H9 (cell line): ENCODE measurements at regions not wholly inside any gene's neighbourhood (a gene's known extent, or its start where the extent isn't known, plus 50 kb on each side); places are given as distances from the start of the nearest gene placed in this dataset.

Source experiments
- DNase-seq: peaks from one replicate; pipeline ENCODE4 v3.0.0-alpha.2; 2017
- H2AFZ ChIP-seq: one replicate; pipeline ENCODE4 v1.6.1; 2013; ENCODE audit warnings: mild to moderate bottlenecking, low read length, control low read depth, moderate library complexity
- H2AK5ac ChIP-seq: 2 replicates; pipeline ENCODE4 v1.6.1; 2013; ENCODE audit warnings: low read length, control low read depth, mixed read lengths; ENCODE audit not compliant: insufficient read length
- H2BK120ac ChIP-seq: one replicate; pipeline ENCODE4 v1.6.1; 2013; ENCODE audit warnings: low read depth, mild to moderate bottlenecking, low read length, control low read depth, inconsistent platforms; ENCODE audit not compliant: poor library complexity, severe bottlenecking
- H2BK12ac ChIP-seq: 2 replicates; pipeline ENCODE4 v1.6.1; 2013; ENCODE audit warnings: low read length, control low read depth, mixed read lengths, low read depth; ENCODE audit not compliant: insufficient read length
- H2BK15ac ChIP-seq: 2 replicates; pipeline ENCODE4 v1.6.1; 2013; ENCODE audit warnings: low read depth, low read length, control low read depth
- H2BK20ac ChIP-seq: one replicate; pipeline ENCODE4 v1.6.1; 2013; ENCODE audit warnings: low read depth, mild to moderate bottlenecking, low read length, control low read depth, inconsistent platforms; ENCODE audit not compliant: poor library complexity, severe bottlenecking
- H2BK5ac ChIP-seq: 2 replicates; pipeline ENCODE4 v1.6.1; 2013; ENCODE audit warnings: low read length, control low read depth, mixed read lengths; ENCODE audit not compliant: insufficient read length
- H3K14ac ChIP-seq: 2 replicates; pipeline ENCODE4 v1.6.1; 2013; ENCODE audit warnings: low read length, control low read depth; ENCODE audit not compliant: insufficient read depth
- H3K18ac ChIP-seq: 2 replicates; pipeline ENCODE4 v1.6.1; 2013; ENCODE audit warnings: low read depth, mild to moderate bottlenecking, mixed read lengths, low read length, control low read depth; ENCODE audit not compliant: insufficient read length
- H3K23ac ChIP-seq: 2 replicates; pipeline ENCODE4 v1.6.1; 2013; ENCODE audit warnings: low read length, control low read depth, mixed read lengths, low read depth; ENCODE audit not compliant: insufficient read length
- H3K23me2 ChIP-seq: 2 replicates; pipeline ENCODE4 v1.6.1; 2013; ENCODE audit warnings: low read depth, mild to moderate bottlenecking, mixed read lengths, low read length, control low read depth; ENCODE audit not compliant: insufficient read length, poor library complexity, severe bottlenecking
- H3K27ac ChIP-seq: 2 replicates; pipeline ENCODE4 v1.5.1; 2013; ENCODE audit warnings: low read length, control low read depth, mixed read lengths, low read depth; ENCODE audit not compliant: insufficient read length
- H3K27me3 ChIP-seq: 2 replicates; pipeline ENCODE4 v1.6.1; 2013; ENCODE audit warnings: low read length, control low read depth, inconsistent platforms; ENCODE audit not compliant: insufficient read depth
- H3K4ac ChIP-seq: 2 replicates; pipeline ENCODE4 v1.6.1; 2013; ENCODE audit warnings: low read depth, mild to moderate bottlenecking, control low read depth, inconsistent platforms, low read length, moderate library complexity
- H3K4me1 ChIP-seq: 2 replicates; pipeline ENCODE4 v1.6.1; 2013; ENCODE audit warnings: low read length, control low read depth, inconsistent platforms; ENCODE audit not compliant: insufficient read depth
- H3K4me2 ChIP-seq: 2 replicates; pipeline ENCODE4 v1.6.1; 2013; ENCODE audit warnings: low read length, control low read depth, mixed read lengths; ENCODE audit not compliant: insufficient read length, insufficient read depth
- H3K56ac ChIP-seq: 2 replicates; pipeline ENCODE4 v1.6.1; 2013; ENCODE audit warnings: low read depth, mild to moderate bottlenecking, mixed read lengths, low read length, control low read depth; ENCODE audit not compliant: insufficient read length
- H3K79me1 ChIP-seq: 2 replicates; pipeline ENCODE4 v1.6.1; 2013; ENCODE audit warnings: low read depth, mild to moderate bottlenecking, moderate library complexity, low read length, control low read depth, inconsistent platforms; ENCODE audit not compliant: insufficient read depth, poor library complexity, severe bottlenecking
- H3K79me2 ChIP-seq: 2 replicates; pipeline ENCODE4 v1.6.1; 2013; ENCODE audit warnings: low read length, control low read depth, inconsistent platforms; ENCODE audit not compliant: insufficient read depth
- H3K9ac ChIP-seq: 2 replicates; pipeline ENCODE4 v1.6.1; 2013; ENCODE audit warnings: low read length, control low read depth, mixed read lengths; ENCODE audit not compliant: insufficient read length; ENCODE audit errors: extremely low read depth
- H3K9me3 ChIP-seq: one replicate; pipeline ENCODE4 v1.6.1; 2013; ENCODE audit warnings: low read depth, low read length, inconsistent platforms; ENCODE audit not compliant: control insufficient read depth
- H3T11ph ChIP-seq: one replicate; pipeline ENCODE4 v1.6.1; 2013; ENCODE audit warnings: mild to moderate bottlenecking, low read length, control low read depth, inconsistent platforms
- H4K20me1 ChIP-seq: one replicate; pipeline ENCODE4 v1.6.1; 2013; ENCODE audit not compliant: control insufficient read depth, insufficient read length, insufficient read depth
- H4K5ac ChIP-seq: 2 replicates; pipeline ENCODE4 v1.6.1; 2013; ENCODE audit warnings: low read depth, mild to moderate bottlenecking, mixed read lengths, low read length, control low read depth; ENCODE audit not compliant: insufficient read length
- H4K8ac ChIP-seq: replicated peaks from 2 replicates; pipeline ENCODE4 v1.6.1; 2013; ENCODE audit warnings: low read length, control low read depth, mixed read lengths, low read depth; ENCODE audit not compliant: insufficient read length
- H4K91ac ChIP-seq: 2 replicates; pipeline ENCODE4 v1.6.1; 2013; ENCODE audit warnings: low read depth, mild to moderate bottlenecking, moderate library complexity, mixed read lengths, low read length, control low read depth; ENCODE audit not compliant: insufficient read length
- H3K27ac Mint-ChIP-seq, 3 experiments: 2 replicates in 2 of 3; 3 replicates in 1 of 3; pipeline ENCODE4 v1.8.0; 2020 to 2021; ENCODE audit warnings: mixed read lengths in 3 of 3, mild to moderate bottlenecking in 1 of 3, moderate library complexity in 1 of 3
- H3K27me3 Mint-ChIP-seq: 2 replicates; pipeline ENCODE4 v1.8.0; 2021; ENCODE audit warnings: low read depth, mild to moderate bottlenecking, moderate library complexity, mixed read lengths
- H3K36me3 Mint-ChIP-seq, 3 experiments: 2 replicates in 2 of 3; 3 replicates in 1 of 3; pipeline ENCODE4 v1.8.0; 2020 to 2021; ENCODE audit warnings: low read depth in 3 of 3, mixed read lengths in 3 of 3; ENCODE audit not compliant: insufficient read depth in 1 of 3
- H3K4me1 Mint-ChIP-seq, 2 experiments: 2 replicates each; pipeline ENCODE4 v1.8.0; 2020; ENCODE audit warnings: mixed read lengths in 2 of 2
- H3K4me3 Mint-ChIP-seq, 2 experiments: 2 replicates in 1 of 2; 3 replicates in 1 of 2; pipeline ENCODE4 v1.8.0; 2020 to 2021; ENCODE audit warnings: mild to moderate bottlenecking in 2 of 2, mixed read lengths in 2 of 2, moderate library complexity in 1 of 2
- H3K9me3 Mint-ChIP-seq, 2 experiments: 2 replicates in 1 of 2; 3 replicates in 1 of 2; pipeline ENCODE4 v1.8.0; 2020; ENCODE audit warnings: mild to moderate bottlenecking in 2 of 2, mixed read lengths in 2 of 2, moderate library complexity in 1 of 2
- WGBS: extraction: QIAGEN DNeasy Blood & Tissue Kit; methylation state at CpG from one replicate; pipeline ENCODE4 v1.1.7; 2013; ENCODE audit warnings: missing lambda C conversion rate, low lambda C conversion rate, mixed read lengths; ENCODE audit not compliant: insufficient read length; ENCODE audit errors: extremely low coverage; 5-methylcytosine and 5-hydroxymethylcytosine counted together
- TF ChIP-seq, protein P1 (sequence below): fragments of 200-600 bp; sonication (generic); conservative IDR thresholded peaks from 3 replicates; pipeline ENCODE4 v1.8.0; 2021; ENCODE audit warnings: antibody characterized with exemption, mild to moderate bottlenecking

DNA sequence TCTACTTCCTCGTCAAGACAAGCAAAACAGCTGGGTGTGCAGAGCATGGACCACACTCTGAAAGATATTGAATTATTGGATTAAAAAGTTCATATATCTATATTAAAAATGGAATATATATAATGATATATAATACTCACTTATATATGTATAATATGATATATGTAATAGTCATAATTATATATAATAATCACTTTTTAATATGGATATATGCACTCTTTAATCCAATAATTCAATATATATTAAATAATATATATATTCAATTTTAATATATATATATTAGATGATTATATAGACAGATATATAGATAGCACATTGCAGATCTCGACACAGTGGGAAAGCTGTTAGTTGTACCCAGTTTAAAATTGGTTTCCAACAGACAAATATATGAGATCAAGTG, 182.1 kb upstream of the CARD18 start:
- no peak overlapping the region for H2BK120ac ChIP-seq
- H3K56ac ChIP-seq: no peak overlapping the region
- no peaks in the 10 kb centered on the region for H3K9me3 ChIP-seq
- no peaks in the 10 kb centered on the region for H3K23me2 ChIP-seq
- no peak overlapping the region for H3K4ac ChIP-seq
- H3K14ac ChIP-seq: no peak overlapping the region
- no peak overlapping the region for H2BK20ac ChIP-seq
- DNase-seq: no peak
- H2AK5ac ChIP-seq: no peak overlapping the region
- no peak overlapping the region for H2BK15ac ChIP-seq
- no peaks in the 10 kb centered on the region for H3K27me3 ChIP-seq
- no peak overlapping the region for H3K4me2 ChIP-seq
- H3K9ac ChIP-seq: no peak overlapping the region
- Mint-ChIP-seq H3K27ac (no peak overlapping the region), H3K36me3 (no peaks in the 10 kb centered on the region), H3K4me1 (no peaks in the 10 kb centered on the region), H3K27me3 (no peaks in the 10 kb centered on the region), H3K9me3 (no peaks in the 10 kb centered on the region; a peak in 1 of 5 replicates), H3K4me3 (no peak overlapping the region)
- H2BK5ac ChIP-seq: no peak overlapping the region
- no peak overlapping the region for H3K27ac ChIP-seq
- no CpG with 5 or more reads among the region's 2 CpGs for WGBS
- H3K79me2 ChIP-seq: no peaks in the 10 kb centered on the region
- H2BK12ac ChIP-seq: no peak overlapping the region
- H3K79me1 ChIP-seq: no peaks in the 10 kb centered on the region
- no peaks in the 10 kb centered on the region for H3K4me1 ChIP-seq
- H4K20me1 ChIP-seq: no peaks in the 10 kb centered on the region
- H2AFZ ChIP-seq: no peak overlapping the region
- TF ChIP-seq, protein P1, sequence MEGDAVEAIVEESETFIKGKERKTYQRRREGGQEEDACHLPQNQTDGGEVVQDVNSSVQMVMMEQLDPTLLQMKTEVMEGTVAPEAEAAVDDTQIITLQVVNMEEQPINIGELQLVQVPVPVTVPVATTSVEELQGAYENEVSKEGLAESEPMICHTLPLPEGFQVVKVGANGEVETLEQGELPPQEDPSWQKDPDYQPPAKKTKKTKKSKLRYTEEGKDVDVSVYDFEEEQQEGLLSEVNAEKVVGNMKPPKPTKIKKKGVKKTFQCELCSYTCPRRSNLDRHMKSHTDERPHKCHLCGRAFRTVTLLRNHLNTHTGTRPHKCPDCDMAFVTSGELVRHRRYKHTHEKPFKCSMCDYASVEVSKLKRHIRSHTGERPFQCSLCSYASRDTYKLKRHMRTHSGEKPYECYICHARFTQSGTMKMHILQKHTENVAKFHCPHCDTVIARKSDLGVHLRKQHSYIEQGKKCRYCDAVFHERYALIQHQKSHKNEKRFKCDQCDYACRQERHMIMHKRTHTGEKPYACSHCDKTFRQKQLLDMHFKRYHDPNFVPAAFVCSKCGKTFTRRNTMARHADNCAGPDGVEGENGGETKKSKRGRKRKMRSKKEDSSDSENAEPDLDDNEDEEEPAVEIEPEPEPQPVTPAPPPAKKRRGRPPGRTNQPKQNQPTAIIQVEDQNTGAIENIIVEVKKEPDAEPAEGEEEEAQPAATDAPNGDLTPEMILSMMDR: no peak
- no peak overlapping the region for H3K18ac ChIP-seq
- no peak overlapping the region for H4K8ac ChIP-seq
- H4K5ac ChIP-seq: no peak overlapping the region
- no peak overlapping the region for H3K23ac ChIP-seq
- H4K91ac ChIP-seq: no peak overlapping the region
- H3T11ph ChIP-seq: no peak overlapping the region
